WTC11 (cell line): ENCODE measurements at regions not wholly inside any gene's neighbourhood (a gene's known extent, or its start where the extent isn't known, plus 50 kb on each side); places are given as distances from the start of the nearest gene placed in this dataset.

Experiments used
- ATAC-seq: fragments of 200-7000 bp; cut with Tn5 transposase; 2 replicates; pipeline ENCODE4 v1.10.0; 2021; ENCODE audit warnings: mild to moderate bottlenecking, moderate library complexity
- CTCF ChIA-PET: fragments of 300-600 bp; sonication (Branson Sonifier 250); formaldehyde crosslinking; loops from one replicate; lab custom pipeline; 2021; ENCODE audit warnings: antibody characterized with exemption; lab: Charles Lee
- POLR2A ChIA-PET: fragments of 350-600 bp; sonication (Branson Sonifier 250); formaldehyde crosslinking; loops from one replicate; lab custom pipeline; 2021; ENCODE audit warnings: antibody characterized with exemption; lab: Charles Lee
- DNase-seq: peaks from one replicate; pipeline ENCODE4 v3.0.0; 2021; ENCODE audit warnings: low spot score
- H3K27ac Mint-ChIP-seq: 2 replicates; pipeline ENCODE4 v1.8.0; 2021; ENCODE audit warnings: mixed read lengths
- H3K27me3 Mint-ChIP-seq: 2 replicates; pipeline ENCODE4 v1.8.0; 2021; ENCODE audit warnings: low read depth, mild to moderate bottlenecking, moderate library complexity, mixed read lengths
- H3K36me3 Mint-ChIP-seq: 2 replicates; pipeline ENCODE4 v1.8.0; 2021; ENCODE audit warnings: mixed read lengths
- H3K4me1 Mint-ChIP-seq: 2 replicates; pipeline ENCODE4 v1.8.0; 2022; ENCODE audit warnings: mixed read lengths
- H3K4me3 Mint-ChIP-seq: 2 replicates; pipeline ENCODE4 v1.8.0; 2021; ENCODE audit warnings: mild to moderate bottlenecking, moderate library complexity, mixed read lengths
- H3K9me3 Mint-ChIP-seq: 2 replicates; pipeline ENCODE4 v1.8.0; 2021; ENCODE audit warnings: mixed read lengths
- ARID4B ChIP-seq: sonication (generic); formaldehyde crosslinking; IDR thresholded peaks from 2 replicates; pipeline ENCODE4 v1.8.0; 2023; ENCODE audit warnings: missing genetic modification reagents, mild to moderate bottlenecking, borderline replicate concordance
- ATF2 ChIP-seq: sonication (generic); formaldehyde crosslinking; IDR thresholded peaks from 2 replicates; pipeline ENCODE4 v1.8.1; 2022; ENCODE audit warnings: low read depth, missing genetic modification reagents, borderline replicate concordance
- ATF6 ChIP-seq: sonication (generic); formaldehyde crosslinking; IDR thresholded peaks from 2 replicates; pipeline ENCODE4 v1.8.1; 2023; ENCODE audit warnings: mild to moderate bottlenecking, missing genetic modification reagents
- CTCF ChIP-seq: fragments of 200-600 bp; IDR thresholded peaks from 2 replicates; pipeline ENCODE4 v1.8.0; 2022; ENCODE audit warnings: antibody characterized with exemption
- E2F5 ChIP-seq: sonication (generic); formaldehyde crosslinking; IDR thresholded peaks from 2 replicates; pipeline ENCODE4 v1.8.1; 2022; ENCODE audit warnings: mild to moderate bottlenecking, moderate library complexity, missing genetic modification reagents
- GRHL2 ChIP-seq: fragments of 250-450 bp; sonication (Bioruptor Pico); IDR thresholded peaks from 2 replicates; pipeline ENCODE4 v1.8.0; 2022; ENCODE audit warnings: mild to moderate bottlenecking, moderate library complexity; ENCODE audit not compliant: insufficient replicate concordance, severe bottlenecking
- HMGXB4 ChIP-seq: sonication (generic); formaldehyde crosslinking; IDR thresholded peaks from 2 replicates; pipeline ENCODE4 v1.8.1; 2023; ENCODE audit warnings: mild to moderate bottlenecking, moderate library complexity, missing genetic modification reagents
- MLX ChIP-seq: sonication (generic); formaldehyde crosslinking; IDR thresholded peaks from 2 replicates; pipeline ENCODE4 v1.8.1; 2023; ENCODE audit warnings: mild to moderate bottlenecking, missing genetic modification reagents, moderate library complexity
- MXD4 ChIP-seq: fragments of 250-450 bp; sonication (Bioruptor Pico); IDR thresholded peaks from 2 replicates; pipeline ENCODE4 v1.8.0; 2021; ENCODE audit warnings: mild to moderate bottlenecking, moderate library complexity, borderline replicate concordance
- NFATC4 ChIP-seq: fragments of 250-450 bp; sonication (Bioruptor Pico); IDR thresholded peaks from 2 replicates; pipeline ENCODE4 v1.9.0; 2021; ENCODE audit warnings: mild to moderate bottlenecking
- OVOL2 ChIP-seq: fragments of 250-450 bp; sonication (Bioruptor Pico); IDR thresholded peaks from 2 replicates; pipeline ENCODE4 v1.9.0; 2021; ENCODE audit warnings: mild to moderate bottlenecking, borderline replicate concordance
- PRRX2 ChIP-seq: fragments of 250-450 bp; sonication (Bioruptor Pico); IDR thresholded peaks from 2 replicates; pipeline ENCODE4 v1.8.0; 2021; ENCODE audit warnings: mild to moderate bottlenecking
- RELA ChIP-seq: sonication (generic); formaldehyde crosslinking; IDR thresholded peaks from 2 replicates; pipeline ENCODE4 v1.8.1; 2022; ENCODE audit warnings: missing genetic modification reagents, mild to moderate bottlenecking, borderline replicate concordance
- TEAD1 ChIP-seq: sonication (generic); formaldehyde crosslinking; IDR thresholded peaks from 2 replicates; pipeline ENCODE4 v1.8.0; 2022; ENCODE audit warnings: mild to moderate bottlenecking, missing genetic modification reagents
- ZMAT4 ChIP-seq: fragments of 250-450 bp; sonication (Bioruptor Pico); IDR thresholded peaks from 2 replicates; pipeline ENCODE4 v1.9.0; 2021; ENCODE audit warnings: mild to moderate bottlenecking
- ZNF138 ChIP-seq: sonication (generic); formaldehyde crosslinking; conservative IDR thresholded peaks from 2 replicates; pipeline ENCODE4 v1.8.1; 2022; ENCODE audit warnings: mild to moderate bottlenecking, moderate library complexity, missing genetic modification reagents
- ZNF263 ChIP-seq: sonication (generic); formaldehyde crosslinking; IDR thresholded peaks from 2 replicates; pipeline ENCODE4 v1.8.1; 2022; ENCODE audit warnings: low read depth, mild to moderate bottlenecking, moderate library complexity, missing genetic modification reagents
- ZNF317 ChIP-seq: sonication (generic); formaldehyde crosslinking; IDR thresholded peaks from 2 replicates; pipeline ENCODE4 v1.8.1; 2023; ENCODE audit warnings: low read depth, mild to moderate bottlenecking, moderate library complexity, missing genetic modification reagents, borderline replicate concordance
- ZNF512 ChIP-seq: sonication (generic); formaldehyde crosslinking; IDR thresholded peaks from 2 replicates; pipeline ENCODE4 v1.8.1; 2022; ENCODE audit warnings: missing genetic modification reagents, borderline replicate concordance

- ChIA-PET POLR2A (no interaction called here), CTCF (no interaction called here)
- DNase-seq: no peak
- no peak for ATAC-seq
- no peaks in the 10 kb centered on the region for H3K27me3 Mint-ChIP-seq
- no peak for TF ChIP-seq ARID4B (CRISPR knock-in tag)
- no peak overlapping the region for H3K4me3 Mint-ChIP-seq
- H3K9me3 Mint-ChIP-seq: peaks cover 16% of the 10 kb centered on the region
- H3K27ac Mint-ChIP-seq: no peak overlapping the region
- peaks cover 2% of the 10 kb centered on the region; the same call in 1 of the 2 replicates for H3K4me1 Mint-ChIP-seq
- peaks cover 10% of the 10 kb centered on the region for H3K36me3 Mint-ChIP-seq
These were observed 1123.3 kb upstream of the ACVR2A start for GRCh38 chr2:146721486-146721885.

GRCh38 chr2:146720170-146720569, 1124.7 kb upstream of the ACVR2A start:
- Mint-ChIP-seq H3K36me3 (peaks cover 10% of the 10 kb centered on the region), H3K27ac (no peak overlapping the region), H3K4me3 (no peak overlapping the region), H3K9me3 (peaks cover 16% of the 10 kb centered on the region), H3K27me3 (no peaks in the 10 kb centered on the region), H3K4me1 (peaks cover 2% of the 10 kb centered on the region; the same call in 1 of the 2 replicates)
- no peak for TF ChIP-seq MXD4 (CRISPR knock-in tag)
- no peak for TF ChIP-seq RELA
- TF ChIP-seq E2F5 (CRISPR knock-in tag): no peak
- no peak for TF ChIP-seq ZNF263 (CRISPR knock-in tag)
- no peak for TF ChIP-seq PRRX2 (CRISPR knock-in tag)
- TF ChIP-seq ATF2 (CRISPR knock-in tag): no peak
- TF ChIP-seq CTCF: no peak
- TF ChIP-seq HMGXB4 (CRISPR knock-in tag): no peak
- TF ChIP-seq ZNF317 (CRISPR knock-in tag): no peak
- TF ChIP-seq GRHL2 (CRISPR knock-in tag): no peak
- TF ChIP-seq MLX: no peak
- TF ChIP-seq OVOL2: no peak
- no peak for TF ChIP-seq TEAD1 (CRISPR knock-in tag)
- TF ChIP-seq NFATC4: no peak
- no peak for TF ChIP-seq ZNF512
- TF ChIP-seq ZNF138 (CRISPR knock-in tag): no peak
- TF ChIP-seq ZMAT4: no peak
- TF ChIP-seq ATF6 (CRISPR knock-in tag): no peak
- DNase-seq (no peak), ATAC-seq (no peak)
- ChIA-PET CTCF (interaction anchor here (0.7 kb wide), 1 partner anchor 19 kb away, joined by 3 read pairs; no protein-coding TSS in a partner anchor), POLR2A (no interaction called here)
